Type B pancreatic cell (in vitro differentiated cells): ENCODE measurements at regions not wholly inside any gene's neighbourhood (a gene's known extent, or its start where the extent isn't known, plus 50 kb on each side); places are given as distances from the start of the nearest gene placed in this dataset.

Experiments
- DNase-seq: peaks from one replicate; pipeline ENCODE4 v3.0.0; 2021; ENCODE audit warnings: mixed read lengths; ENCODE audit not compliant: unreplicated experiment; ENCODE audit errors: extremely low spot score
- H3K27ac Mint-ChIP-seq: 2 replicates; pipeline ENCODE4 v1.8.0; 2021; ENCODE audit warnings: mild to moderate bottlenecking, mixed read lengths
- H3K27me3 Mint-ChIP-seq: 2 replicates; pipeline ENCODE4 v1.8.0; 2021; ENCODE audit warnings: mixed read lengths
- H3K36me3 Mint-ChIP-seq: 2 replicates; pipeline ENCODE4 v1.8.0; 2021; ENCODE audit warnings: mixed read lengths
- H3K4me1 Mint-ChIP-seq: one replicate; pipeline ENCODE4 v1.8.0; 2021; ENCODE audit warnings: mixed read lengths; ENCODE audit not compliant: unreplicated experiment
- H3K4me3 Mint-ChIP-seq: 2 replicates; pipeline ENCODE4 v1.8.0; 2021; ENCODE audit warnings: mild to moderate bottlenecking, mixed read lengths
- H3K9me3 Mint-ChIP-seq: 2 replicates; pipeline ENCODE4 v1.8.0; 2021; ENCODE audit warnings: mixed read lengths
- CTCF ChIP-seq: fragments of 200-600 bp; sonication (generic); conservative IDR thresholded peaks from 2 replicates; pipeline ENCODE4 v1.5.0; 2021; ENCODE audit warnings: antibody characterized with exemption, mild to moderate bottlenecking

DNA sequence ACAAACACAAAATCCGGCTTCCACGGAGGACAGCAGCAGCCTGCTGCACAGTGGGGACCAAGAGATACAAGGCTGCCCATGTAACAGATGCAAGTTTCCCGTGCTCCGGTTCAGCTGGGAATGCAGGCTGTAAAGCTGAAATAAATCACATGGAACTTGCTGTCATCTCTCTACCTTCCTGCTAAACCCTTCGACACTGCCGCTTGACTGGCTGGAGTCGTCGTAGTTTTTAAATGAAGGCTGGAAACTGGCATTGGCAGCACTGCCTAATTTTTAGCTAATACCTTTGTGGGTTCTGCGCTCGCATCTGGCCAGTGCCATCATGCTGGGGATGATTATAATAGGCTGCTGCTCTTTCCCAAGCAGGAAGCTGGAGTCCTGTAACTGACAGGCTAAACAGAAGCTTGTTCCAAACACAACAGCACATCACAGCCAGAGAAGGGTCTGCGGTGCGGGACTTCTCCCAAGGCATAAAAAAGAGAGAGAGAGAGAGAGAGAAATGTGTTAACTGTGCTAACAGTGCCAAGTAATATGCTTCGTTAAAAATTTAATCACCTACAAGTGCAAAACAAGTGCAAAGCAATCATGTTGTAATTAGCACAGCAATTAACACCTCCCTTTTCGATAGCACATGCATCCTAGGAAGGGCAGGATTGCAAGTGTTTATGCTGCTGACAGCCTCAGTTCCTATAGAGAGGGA lies 146.1 kb downstream of the TFAP2A start:
- no peak for DNase-seq
- H3K36me3 Mint-ChIP-seq, result no peaks in the 10 kb centered on the region
- H3K4me1 Mint-ChIP-seq, result peaks cover 14% of the 10 kb centered on the region
- peaks cover 9% of the 10 kb centered on the region for H3K27me3 Mint-ChIP-seq
- no peak for TF ChIP-seq CTCF
- peak overlapping the region; percentile 47 for H3K4me3 Mint-ChIP-seq
- no peak overlapping the region for H3K27ac Mint-ChIP-seq
- H3K9me3 Mint-ChIP-seq, result no peaks in the 10 kb centered on the region

DNA sequence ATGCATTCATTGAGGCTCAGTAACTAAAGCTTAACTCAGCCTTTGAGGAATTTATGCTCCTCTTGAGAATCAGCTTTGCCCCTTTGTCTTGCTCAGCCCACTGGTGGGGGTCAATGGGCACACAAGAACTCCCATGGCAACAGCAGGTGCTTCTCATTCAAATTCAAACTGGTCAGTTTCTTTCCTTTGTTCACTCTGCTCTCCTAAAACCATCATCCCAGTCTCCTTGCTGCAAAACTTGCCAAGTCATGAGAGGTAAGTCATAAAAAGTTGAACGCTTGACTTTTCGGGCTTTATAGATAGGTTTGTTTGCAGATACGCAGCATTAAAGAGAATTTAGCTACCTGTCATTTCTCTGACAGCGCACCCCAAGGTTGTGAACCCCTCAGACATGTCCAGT lies 146.8 kb downstream of the TFAP2A start:
- no peak for TF ChIP-seq CTCF
- Mint-ChIP-seq H3K36me3 (no peaks in the 10 kb centered on the region), H3K4me1 (peaks cover 14% of the 10 kb centered on the region), H3K27ac (no peak overlapping the region), H3K27me3 (peaks cover 9% of the 10 kb centered on the region), H3K4me3 (peak overlapping the region; percentile 41), H3K9me3 (no peaks in the 10 kb centered on the region)
- no peak for DNase-seq

- no peak for TF ChIP-seq CTCF
- H3K27ac Mint-ChIP-seq, result no peak overlapping the region
- peaks cover 9% of the 10 kb centered on the region for H3K27me3 Mint-ChIP-seq
- DNase-seq, result no peak
- H3K9me3 Mint-ChIP-seq, result no peaks in the 10 kb centered on the region
- H3K4me3 Mint-ChIP-seq, result no peak overlapping the region
- H3K4me1 Mint-ChIP-seq, result peaks cover 9% of the 10 kb centered on the region
- H3K36me3 Mint-ChIP-seq, result no peaks in the 10 kb centered on the region
Measured at GRCh38 chr6:10266462-10266861, 148.4 kb downstream of the TFAP2A start.

DNA sequence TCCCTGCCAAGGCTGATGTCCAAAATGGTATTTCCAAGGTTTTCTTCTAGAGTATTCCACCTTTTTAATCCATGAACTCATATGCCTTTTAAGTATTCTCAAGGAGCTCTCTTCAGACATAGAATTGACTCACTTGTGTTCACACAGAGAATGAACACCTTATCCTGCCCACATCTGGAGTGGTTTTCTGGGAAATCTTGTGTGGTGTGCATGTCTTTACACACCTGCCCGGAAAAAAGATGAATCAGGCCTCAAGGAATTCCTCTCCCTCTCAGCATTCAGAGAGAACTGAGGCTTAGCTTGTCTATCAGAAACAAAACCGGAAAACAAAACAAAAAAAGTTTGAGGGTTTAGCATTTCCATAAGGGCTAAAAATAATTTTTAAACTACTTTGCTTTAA lies 148.8 kb downstream of the TFAP2A start:
- Mint-ChIP-seq H3K4me1 (peaks cover 9% of the 10 kb centered on the region), H3K4me3 (no peak overlapping the region), H3K9me3 (no peaks in the 10 kb centered on the region), H3K27me3 (peaks cover 9% of the 10 kb centered on the region), H3K27ac (no peak overlapping the region), H3K36me3 (no peaks in the 10 kb centered on the region)
- no peak for TF ChIP-seq CTCF
- no peak for DNase-seq

GRCh38 chr6:10262505-10262904 lies 152.4 kb downstream of the TFAP2A start:
- no peaks in the 10 kb centered on the region for H3K4me1 Mint-ChIP-seq
- no peak for TF ChIP-seq CTCF
- H3K27me3 Mint-ChIP-seq, result no peaks in the 10 kb centered on the region
- H3K9me3 Mint-ChIP-seq, result peaks cover 5% of the 10 kb centered on the region
- H3K27ac Mint-ChIP-seq, result no peak overlapping the region
- DNase-seq, result no peak
- no peak overlapping the region for H3K4me3 Mint-ChIP-seq
- H3K36me3 Mint-ChIP-seq, result no peaks in the 10 kb centered on the region

DNA sequence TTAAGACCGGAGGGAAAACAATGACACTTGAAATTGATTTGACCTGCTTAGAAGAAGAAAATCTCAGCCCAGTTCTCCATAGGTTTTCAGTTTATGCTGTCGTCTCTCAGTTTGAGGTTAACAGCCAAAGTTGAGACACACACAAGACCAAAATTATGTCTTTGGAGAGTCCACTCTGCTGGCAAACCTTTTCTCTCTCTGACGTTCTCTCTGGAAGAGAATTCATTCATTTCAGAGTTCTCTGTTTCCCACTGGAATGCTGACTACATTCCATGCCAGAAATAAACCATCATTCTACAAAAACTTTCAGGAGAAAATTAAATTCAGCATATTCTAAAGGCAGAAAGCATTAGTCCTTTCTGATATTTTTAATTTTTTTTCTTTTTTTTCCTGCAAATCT lies 155.2 kb downstream of the TFAP2A start:
- Mint-ChIP-seq H3K4me1 (no peaks in the 10 kb centered on the region), H3K4me3 (no peak overlapping the region), H3K36me3 (no peaks in the 10 kb centered on the region), H3K27ac (no peak overlapping the region), H3K9me3 (peaks cover 13% of the 10 kb centered on the region), H3K27me3 (no peaks in the 10 kb centered on the region)
- no peak for TF ChIP-seq CTCF
- DNase-seq, result no peak
